GM19351 (cell line): ENCODE measurements at regions not wholly inside any gene's neighbourhood (a gene's known extent, or its start where the extent isn't known, plus 50 kb on each side); places are given as distances from the start of the nearest gene placed in this dataset.

Experiments used
- ATAC-seq: cut with Tn5 transposase; IDR thresholded peaks from one replicate; pipeline ENCODE4 v1.9.1; 2021; ENCODE audit warnings: mild to moderate bottlenecking, moderate library complexity; ENCODE audit not compliant: unreplicated experiment

DNA sequence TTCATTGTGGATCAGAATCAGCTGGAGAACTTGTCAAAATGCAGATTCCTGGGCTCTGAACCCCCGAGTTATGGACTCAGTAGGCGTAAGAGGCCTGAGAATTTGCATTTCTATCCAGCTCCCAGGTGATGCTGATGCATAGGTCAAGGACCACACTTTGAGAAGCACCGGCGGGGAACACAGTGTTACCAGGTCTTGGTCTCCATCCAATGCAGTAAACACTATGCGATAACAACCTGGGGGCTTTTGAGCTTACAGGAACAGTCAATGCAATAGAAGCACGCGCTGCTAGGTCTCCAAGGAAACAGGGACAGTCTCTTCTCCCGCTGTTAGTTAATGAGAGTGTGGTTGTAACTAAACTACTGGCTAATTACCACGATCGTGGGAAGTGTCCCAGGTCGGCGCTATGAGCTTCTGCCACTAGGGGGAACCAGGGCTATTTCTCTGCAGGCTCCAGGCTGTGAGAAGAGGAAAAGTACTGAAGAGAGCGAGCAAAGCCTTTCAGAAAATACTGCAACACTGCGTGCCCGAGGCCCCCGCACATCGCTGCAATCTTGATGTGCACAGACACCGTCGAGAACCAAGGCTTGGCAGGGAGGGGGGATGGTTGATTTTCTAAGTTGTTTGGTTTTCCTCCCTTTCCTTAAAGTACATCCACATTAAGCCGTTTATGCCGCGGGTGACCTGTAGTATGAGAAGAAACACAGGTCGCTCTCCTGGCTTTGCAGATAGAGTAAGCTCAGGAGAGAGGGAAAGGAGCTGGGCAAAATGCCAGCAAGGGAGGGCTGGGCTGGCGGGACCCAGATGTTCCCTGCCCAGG lies 52.0 kb upstream of the KCNA1 start:
- ATAC-seq, result peak; percentile 78

DNA sequence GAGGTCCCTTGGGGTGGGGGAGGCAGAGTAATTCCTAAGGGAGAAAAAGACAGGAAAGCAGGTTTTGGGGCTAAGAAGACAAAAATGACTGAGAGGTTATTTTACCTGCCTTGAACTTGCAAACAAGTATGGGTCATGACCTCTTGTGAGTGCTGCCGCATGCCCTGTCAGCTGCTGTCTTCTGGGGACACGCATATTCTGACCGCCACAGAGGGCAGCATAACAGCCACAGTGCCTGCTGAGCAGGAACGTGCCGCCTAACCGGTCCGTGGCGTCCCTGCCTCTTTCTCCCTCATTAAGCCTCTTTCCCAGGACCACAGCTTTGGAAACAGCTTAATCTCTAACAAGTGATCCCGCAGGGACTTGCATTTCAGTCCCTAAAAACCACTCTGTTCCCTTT lies 51.3 kb upstream of the KCNA1 start:
- ATAC-seq, result no peak

DNA sequence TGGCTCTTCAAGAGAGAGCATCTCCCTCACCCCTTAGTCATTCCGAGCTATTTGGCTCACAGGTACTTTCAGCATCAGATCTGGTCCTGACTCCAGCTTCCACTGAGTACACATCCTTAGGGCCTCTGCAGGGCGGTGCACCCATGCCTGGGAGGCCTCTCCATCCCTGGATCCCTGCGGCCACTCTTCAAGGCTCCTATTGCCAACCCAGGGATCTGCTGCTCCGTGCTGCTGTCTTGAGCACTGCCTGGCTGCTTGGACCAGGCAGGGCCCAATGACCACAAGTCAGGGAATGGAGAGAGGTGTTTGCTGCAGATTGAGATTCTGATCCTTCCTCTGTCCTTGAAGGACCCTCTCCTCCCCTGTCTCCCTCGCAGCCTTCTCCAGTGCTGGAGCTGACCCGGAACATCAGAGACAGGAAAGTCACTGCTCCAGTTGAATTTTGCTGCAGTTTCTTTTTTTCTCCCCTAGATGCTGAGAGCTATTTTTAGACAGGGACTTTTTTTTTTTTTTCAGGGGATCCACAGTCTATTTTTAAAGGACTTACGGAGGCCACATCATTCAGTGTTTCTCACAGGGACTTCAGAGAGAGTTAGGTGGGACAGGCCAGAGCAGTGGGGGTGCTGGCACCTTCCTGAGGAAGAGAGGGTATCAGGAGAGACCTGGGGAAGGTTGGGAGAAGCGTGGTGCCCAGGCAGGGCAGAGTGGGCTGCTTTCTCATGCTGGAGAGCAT lies 50.1 kb upstream of the KCNA1 start:
- ATAC-seq, result no peak
